ENCODE measurements at regions not wholly inside any gene's neighbourhood (a gene's known extent, or its start where the extent isn't known, plus 50 kb on each side); places are given as distances from the start of the nearest gene placed in this dataset.

GRCh38 chr10:65802391-65802790, 1123.4 kb upstream of the LRRTM3 start:
- intact Hi-C loops (cut with micrococcal nuclease) = no loop called here

- intact Hi-C loops (cut with micrococcal nuclease) = no loop called here
Measured at GRCh38 chr10:65805511-65805910, 1120.3 kb upstream of the LRRTM3 start.

GRCh38 chr10:65805993-65806392, 1119.8 kb upstream of the LRRTM3 start:
- intact Hi-C loops (cut with micrococcal nuclease) = no loop called here

DNA sequence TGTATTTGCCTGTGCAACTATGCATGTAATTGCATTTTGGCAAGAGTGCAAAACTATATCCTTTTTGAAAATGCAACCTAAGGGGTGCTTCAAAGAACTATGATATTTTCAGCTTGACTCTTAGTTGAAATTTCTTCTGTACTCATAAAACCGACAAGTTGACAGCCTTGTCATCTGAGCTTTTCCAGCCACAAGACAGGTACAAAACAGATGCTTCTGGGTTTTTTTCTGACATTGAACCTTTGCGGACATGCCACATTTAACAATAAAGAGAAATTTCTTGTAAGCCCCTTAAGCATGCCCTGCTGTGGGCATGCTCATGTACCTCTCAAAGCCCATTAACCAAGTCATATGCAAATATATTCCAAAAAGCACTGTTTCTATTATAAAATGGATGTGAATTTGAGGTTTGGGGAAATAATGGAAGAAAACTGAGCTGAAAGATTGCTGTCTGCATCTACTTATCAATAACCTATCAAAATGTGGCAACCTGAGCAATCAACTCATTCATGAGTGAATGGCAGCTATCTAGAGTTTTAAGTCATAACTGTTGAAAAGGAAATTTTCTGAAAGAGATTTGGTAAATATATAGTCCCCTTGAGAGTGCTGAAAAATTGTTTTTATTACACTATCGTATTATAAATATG, 1117.0 kb upstream of the LRRTM3 start:
- intact Hi-C loops (cut with micrococcal nuclease) = no loop called here

- intact Hi-C loops (cut with micrococcal nuclease) = no loop called here
Measured at GRCh38 chr10:65811931-65812525, 1113.8 kb upstream of the LRRTM3 start.

- intact Hi-C loops (cut with micrococcal nuclease) = no loop called here
Measured at GRCh38 chr10:65816536-65816935, 1109.3 kb upstream of the LRRTM3 start.

- intact Hi-C loops (cut with micrococcal nuclease) = no loop called here
Measured at GRCh38 chr10:65818990-65819389, 1106.8 kb upstream of the LRRTM3 start.

DNA sequence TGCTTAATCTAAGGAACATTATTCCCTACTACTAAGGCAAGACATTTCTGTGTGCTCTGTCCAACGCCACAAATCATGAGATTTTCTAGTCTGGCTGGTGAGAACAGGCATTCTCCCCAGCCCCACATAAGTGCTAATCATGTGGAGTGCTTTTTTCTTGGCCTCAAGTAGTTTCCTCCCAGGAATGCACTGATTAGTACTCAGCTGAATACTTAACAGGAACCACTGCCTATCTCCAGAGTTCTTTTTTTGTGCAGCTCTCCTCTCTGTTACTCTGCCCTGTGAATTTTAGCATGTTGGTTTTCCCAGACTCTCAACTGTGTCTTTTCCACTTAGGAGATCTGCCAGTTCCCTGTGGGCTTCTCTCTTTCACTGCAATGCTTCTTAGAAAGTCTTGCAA, 1098.5 kb upstream of the LRRTM3 start:
- intact Hi-C loops (cut with micrococcal nuclease) = no loop called here

DNA sequence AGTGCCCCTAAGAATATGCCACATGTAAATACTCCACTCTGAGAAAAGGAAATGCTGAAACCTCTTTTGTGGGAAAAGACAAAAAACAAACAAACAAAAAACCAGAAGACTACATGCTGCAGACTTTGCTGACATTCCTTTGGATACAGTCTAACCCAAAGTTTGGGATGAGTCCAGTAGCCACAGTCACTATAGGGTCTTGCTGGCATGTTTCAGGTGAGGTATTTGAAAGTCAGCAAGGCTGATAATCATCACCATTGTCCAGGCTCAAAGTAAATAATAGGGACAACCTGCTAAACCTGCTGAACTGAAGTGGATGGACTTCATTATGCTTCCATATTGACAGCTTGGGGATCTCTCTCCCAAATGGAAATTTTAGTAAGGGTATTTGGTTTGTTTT, 1087.0 kb upstream of the LRRTM3 start:
- intact Hi-C loops (cut with micrococcal nuclease) = no loop called here

DNA sequence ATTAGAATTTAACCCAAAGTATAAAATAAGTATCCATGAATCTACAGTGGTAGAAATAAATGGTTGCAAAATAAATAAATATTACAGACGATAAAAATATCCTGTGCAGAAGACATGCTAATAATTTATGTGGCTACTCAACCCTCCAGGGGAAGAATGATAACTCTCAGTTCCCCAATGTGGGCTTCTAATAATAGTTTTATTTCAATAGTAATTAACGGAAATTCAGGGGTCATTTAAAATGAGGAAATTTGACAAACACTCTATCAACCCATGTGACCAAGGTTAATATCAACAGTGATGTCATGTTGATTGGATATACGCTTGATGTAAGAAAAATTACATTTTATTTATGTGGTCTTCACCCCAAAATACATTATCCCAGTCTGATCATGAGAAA, 1082.6 kb upstream of the LRRTM3 start:
- intact Hi-C loops (cut with micrococcal nuclease) = no loop called here

GRCh38 chr10:65845916-65846315, 1079.9 kb upstream of the LRRTM3 start:
- intact Hi-C loops (cut with micrococcal nuclease) = no loop called here

DNA sequence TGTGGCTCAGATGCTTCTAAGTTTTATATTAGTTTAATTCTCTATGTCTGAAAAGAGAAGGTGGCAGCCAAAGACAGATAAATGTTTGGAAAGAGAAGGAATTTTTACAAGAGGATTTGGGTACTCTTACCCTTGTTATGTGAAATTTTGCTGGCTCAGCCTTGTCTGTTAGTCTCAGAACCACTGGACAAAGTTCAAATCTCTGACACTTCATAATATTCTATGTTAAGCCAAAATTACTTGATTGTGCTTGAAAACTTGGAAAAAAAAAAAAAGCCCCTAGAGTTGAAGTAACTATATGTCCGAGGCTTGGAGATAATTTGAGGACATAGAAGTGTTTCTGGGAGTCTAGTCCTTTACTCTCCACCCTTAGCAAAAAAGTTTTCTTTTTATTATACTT, 1079.3 kb upstream of the LRRTM3 start:
- intact Hi-C loops (cut with micrococcal nuclease) = no loop called here

GRCh38 chr10:65846949-65847348, 1078.9 kb upstream of the LRRTM3 start:
- intact Hi-C loops (cut with micrococcal nuclease) = no loop called here

GRCh38 chr10:65847436-65848230, 1078.2 kb upstream of the LRRTM3 start:
- intact Hi-C loops (cut with micrococcal nuclease) = no loop called here

DNA sequence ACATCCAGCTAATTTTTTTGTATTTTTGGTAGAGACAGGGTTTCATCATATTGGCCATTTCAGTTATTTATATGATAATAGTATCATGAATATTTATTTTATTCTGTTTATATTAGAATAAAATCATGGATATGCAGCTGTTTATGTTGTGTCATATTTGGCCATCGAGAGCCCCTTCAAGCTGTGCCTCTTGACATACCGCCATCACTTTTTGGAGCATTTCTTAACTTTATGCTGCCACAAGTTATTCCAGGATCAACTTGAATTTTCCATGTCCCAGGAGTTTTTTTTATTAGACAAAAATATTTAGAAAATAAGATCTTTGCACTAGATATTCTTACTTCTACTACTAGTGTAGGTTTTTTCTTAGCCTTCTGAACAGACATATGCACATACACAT, 1067.0 kb upstream of the LRRTM3 start:
- intact Hi-C loops (cut with micrococcal nuclease) = no loop called here

DNA sequence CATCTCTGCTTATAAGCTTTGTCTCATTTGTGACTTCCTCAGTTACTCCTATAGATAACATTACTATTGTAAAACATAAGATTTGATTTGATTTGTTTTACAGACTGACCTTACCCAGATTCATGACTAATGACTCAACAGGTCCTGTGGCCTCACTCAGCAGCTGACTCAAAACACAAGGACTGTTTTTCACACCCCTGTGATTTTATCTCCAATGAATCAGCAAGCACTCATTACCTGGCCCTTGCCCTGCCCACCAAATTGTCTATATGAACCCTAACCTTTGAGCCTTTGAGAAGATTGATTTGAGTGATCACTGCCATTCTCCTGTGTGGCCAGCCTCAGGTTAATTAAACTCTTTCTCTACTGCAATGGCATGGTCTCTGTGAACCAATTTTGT, 1064.6 kb upstream of the LRRTM3 start:
- intact Hi-C loops (cut with micrococcal nuclease) = no loop called here
